NT2/D1 (cell line): ENCODE measurements at regions not wholly inside any gene's neighbourhood (a gene's known extent, or its start where the extent isn't known, plus 50 kb on each side); places are given as distances from the start of the nearest gene placed in this dataset.

Source experiments
- DNase-seq: peaks from one replicate; pipeline ENCODE4 v3.0.0-alpha.2; 2011; ENCODE audit warnings: low read depth, low spot score
- H3K27me3 ChIP-seq: 2 replicates; pipeline ENCODE4 v1.6.0; 2011; ENCODE audit warnings: mild to moderate bottlenecking; ENCODE audit not compliant: insufficient read length, insufficient read depth
- H3K36me3 ChIP-seq: 2 replicates; pipeline ENCODE4 v1.6.1; 2011; ENCODE audit warnings: mild to moderate bottlenecking, low read length, mixed read lengths; ENCODE audit not compliant: insufficient read depth, insufficient read length
- H3K4me1 ChIP-seq: 2 replicates; pipeline ENCODE4 v1.5.1; 2011; ENCODE audit not compliant: insufficient read depth, insufficient read length
- H3K4me3 ChIP-seq: 2 replicates; pipeline ENCODE4 v1.5.1; 2011; ENCODE audit warnings: low read depth; ENCODE audit not compliant: insufficient read length
- H3K9ac ChIP-seq: 2 replicates; pipeline ENCODE4 v1.6.0; 2011; ENCODE audit warnings: low read depth; ENCODE audit not compliant: insufficient read length
- H3K9me3 ChIP-seq: 2 replicates; pipeline ENCODE4 v1.5.1; 2011; ENCODE audit warnings: mild to moderate bottlenecking, low read length; ENCODE audit not compliant: insufficient read depth
- SUZ12 ChIP-seq: IDR thresholded peaks from 2 replicates; pipeline ENCODE4 v1.6.1; 2011; ENCODE audit not compliant: insufficient read length, insufficient read depth; ENCODE audit errors: extremely low read depth
- YY1 ChIP-seq: IDR thresholded peaks from 2 replicates; pipeline ENCODE4 v1.6.1; 2011; ENCODE audit not compliant: insufficient read length, insufficient read depth
- ZNF274 ChIP-seq: IDR thresholded peaks from 2 replicates; pipeline ENCODE4 v1.6.1; 2011; ENCODE audit warnings: mild to moderate bottlenecking, low read depth, low read length

GRCh38 chr2:195018462-195018861 is 638.6 kb upstream of the SLC39A10 start:
- no peaks in the 10 kb centered on the region for H3K4me1 ChIP-seq
- TF ChIP-seq YY1 (no peak), SUZ12 (no peak), ZNF274 (no peak)
- no peak overlapping the region for H3K9ac ChIP-seq
- H3K4me3 ChIP-seq, result no peak overlapping the region
- no peaks in the 10 kb centered on the region for H3K36me3 ChIP-seq
- no peaks in the 10 kb centered on the region for H3K9me3 ChIP-seq
- DNase-seq, result no peak
- no peaks in the 10 kb centered on the region for H3K27me3 ChIP-seq

- no peaks in the 10 kb centered on the region for H3K27me3 ChIP-seq
- H3K4me1 ChIP-seq, result no peaks in the 10 kb centered on the region
- H3K4me3 ChIP-seq, result no peak overlapping the region
- TF ChIP-seq YY1, result no peak
- no peak for TF ChIP-seq SUZ12
- no peak for TF ChIP-seq ZNF274
- no peak overlapping the region for H3K9ac ChIP-seq
- no peaks in the 10 kb centered on the region for H3K9me3 ChIP-seq
- no peaks in the 10 kb centered on the region for H3K36me3 ChIP-seq
- no peak for DNase-seq
These were observed 639.1 kb upstream of the SLC39A10 start for GRCh38 chr2:195017890-195018289.

GRCh38 chr2:195016841-195017240 is 640.2 kb upstream of the SLC39A10 start:
- H3K4me1 ChIP-seq, result no peaks in the 10 kb centered on the region
- no peak for TF ChIP-seq ZNF274
- DNase-seq, result no peak
- H3K9me3 ChIP-seq, result no peaks in the 10 kb centered on the region
- H3K4me3 ChIP-seq, result no peak overlapping the region
- no peaks in the 10 kb centered on the region for H3K27me3 ChIP-seq
- no peak overlapping the region for H3K9ac ChIP-seq
- H3K36me3 ChIP-seq, result no peaks in the 10 kb centered on the region

DNA sequence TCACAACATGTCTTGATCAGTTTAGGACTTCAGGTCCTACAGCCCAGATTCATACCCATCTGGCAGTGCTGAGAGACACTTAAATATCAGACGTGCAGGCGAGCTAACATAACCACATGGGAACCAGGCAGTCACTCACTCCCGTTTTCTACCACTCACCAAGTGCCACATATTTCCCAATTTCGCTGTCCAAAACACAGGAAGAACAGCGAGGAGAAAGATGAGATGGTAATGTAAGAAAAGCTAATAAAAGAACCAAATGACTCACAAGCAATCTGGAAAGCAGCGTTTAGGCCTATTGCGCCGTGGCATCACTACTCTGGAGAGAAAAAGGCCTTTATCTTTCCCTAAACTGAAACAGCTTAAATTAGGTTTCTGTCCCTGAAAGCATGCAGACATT is 647.8 kb upstream of the SLC39A10 start:
- H3K4me1 ChIP-seq, result no peaks in the 10 kb centered on the region
- no peak overlapping the region for H3K4me3 ChIP-seq
- H3K9me3 ChIP-seq, result no peaks in the 10 kb centered on the region
- H3K36me3 ChIP-seq, result no peaks in the 10 kb centered on the region
- TF ChIP-seq YY1, result no peak
- TF ChIP-seq ZNF274, result no peak
- no peaks in the 10 kb centered on the region for H3K27me3 ChIP-seq
- H3K9ac ChIP-seq, result no peak overlapping the region
- no peak for DNase-seq

GRCh38 chr2:195006856-195007255 is 650.2 kb upstream of the SLC39A10 start:
- Histone ChIP-seq H3K4me1 (no peaks in the 10 kb centered on the region), H3K27me3 (no peaks in the 10 kb centered on the region), H3K9ac (no peak overlapping the region), H3K4me3 (no peak overlapping the region), H3K9me3 (no peaks in the 10 kb centered on the region), H3K36me3 (no peaks in the 10 kb centered on the region)
- TF ChIP-seq YY1 (no peak), ZNF274 (no peak), SUZ12 (no peak)
- DNase-seq, result no peak

- no peaks in the 10 kb centered on the region for H3K9me3 ChIP-seq
- TF ChIP-seq ZNF274 (no peak), SUZ12 (no peak), YY1 (no peak)
These were observed 653.0 kb upstream of the SLC39A10 start for GRCh38 chr2:195003881-195004471.

GRCh38 chr2:195001924-195002323 is 655.1 kb upstream of the SLC39A10 start:
- Histone ChIP-seq H3K9ac (no peak overlapping the region), H3K4me1 (no peaks in the 10 kb centered on the region)
- TF ChIP-seq YY1 (no peak), SUZ12 (no peak), ZNF274 (no peak)

More at GRCh38 chr2:195003881-195004471, 653.0 kb upstream of the SLC39A10 start:
- Histone ChIP-seq H3K4me1 (no peaks in the 10 kb centered on the region), H3K27me3 (no peaks in the 10 kb centered on the region), H3K36me3 (no peaks in the 10 kb centered on the region), H3K4me3 (no peak overlapping the region), H3K9ac (no peak overlapping the region)
- no peak for DNase-seq

GRCh38 chr2:194999771-195000170 is 657.3 kb upstream of the SLC39A10 start:
- no peaks in the 10 kb centered on the region for H3K36me3 ChIP-seq
- no peak overlapping the region for H3K9ac ChIP-seq
- no peaks in the 10 kb centered on the region for H3K4me1 ChIP-seq
- H3K4me3 ChIP-seq, result no peak overlapping the region
- TF ChIP-seq YY1 (no peak), SUZ12 (no peak), ZNF274 (no peak)
- H3K27me3 ChIP-seq, result no peaks in the 10 kb centered on the region
- no peak for DNase-seq
- H3K9me3 ChIP-seq, result no peaks in the 10 kb centered on the region

More at GRCh38 chr2:195001924-195002323, 655.1 kb upstream of the SLC39A10 start:
- no peaks in the 10 kb centered on the region for H3K36me3 ChIP-seq
- DNase-seq, result no peak
- H3K9me3 ChIP-seq, result no peaks in the 10 kb centered on the region
- no peak overlapping the region for H3K4me3 ChIP-seq
- no peaks in the 10 kb centered on the region for H3K27me3 ChIP-seq
